ENCODE measurements at regions not wholly inside any gene's neighbourhood (a gene's known extent, or its start where the extent isn't known, plus 50 kb on each side); places are given as distances from the start of the nearest gene placed in this dataset.
"Not testable (repeated sequence)": the region's sequence is repeated elsewhere in the genome, so short reads cannot be mapped to it uniquely, and the experiment has no call there.

- TF ChIP-seq CTCF (conservative IDR thresholded peaks at IDR 0.05; ENCODE audit: low read depth, low read length): no peak
- DNase-seq (ENCODE audit: low read depth): no peak
- no peak overlapping the region for H3K4me3 ChIP-seq (ENCODE audit: low read depth, low read length)
Measured at GRCh38 chr2:186934420-186934819, 85.5 kb upstream of the ZSWIM2 start.

- no peak for TF ChIP-seq CTCF (conservative IDR thresholded peaks at IDR 0.05; ENCODE audit: low read depth, low read length)
- DNase-seq (ENCODE audit: low read depth): no peak
- H3K4me3 ChIP-seq (ENCODE audit: low read depth, low read length): no peak overlapping the region
Measured at GRCh38 chr2:186927867-186928191, 78.9 kb upstream of the ZSWIM2 start.

- no peak for DNase-seq (ENCODE audit: low read depth)
- H3K4me3 ChIP-seq (ENCODE audit: low read depth, low read length): no peak overlapping the region
- no peak for TF ChIP-seq CTCF (conservative IDR thresholded peaks at IDR 0.05; ENCODE audit: low read depth, low read length)
Measured at GRCh38 chr2:186927185-186927866, 78.4 kb upstream of the ZSWIM2 start.

DNA sequence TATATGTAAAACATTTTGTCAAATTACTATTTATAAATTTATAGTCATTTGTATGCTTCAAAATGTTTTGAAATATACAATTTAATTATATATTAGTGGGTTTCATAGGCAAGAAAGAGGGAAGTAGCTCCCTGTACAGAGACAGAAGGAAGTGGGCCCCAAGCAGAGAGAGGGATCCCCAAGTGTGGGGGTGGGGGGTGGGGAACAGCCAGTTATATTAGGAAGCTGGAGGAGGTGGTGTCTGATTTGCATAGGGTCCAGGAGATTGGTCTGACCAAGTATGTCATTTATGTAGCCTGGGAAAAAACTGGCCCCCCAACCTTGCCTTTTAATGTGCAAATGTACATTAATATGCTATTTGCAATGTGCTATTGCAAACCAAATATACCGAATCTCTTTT, 76.5 kb upstream of the ZSWIM2 start:
- DNase-seq (ENCODE audit: low read depth): no peak
- H3K4me3 ChIP-seq (ENCODE audit: low read depth, low read length): no peak overlapping the region
- TF ChIP-seq CTCF (conservative IDR thresholded peaks at IDR 0.05; ENCODE audit: low read depth, low read length): no peak

DNA sequence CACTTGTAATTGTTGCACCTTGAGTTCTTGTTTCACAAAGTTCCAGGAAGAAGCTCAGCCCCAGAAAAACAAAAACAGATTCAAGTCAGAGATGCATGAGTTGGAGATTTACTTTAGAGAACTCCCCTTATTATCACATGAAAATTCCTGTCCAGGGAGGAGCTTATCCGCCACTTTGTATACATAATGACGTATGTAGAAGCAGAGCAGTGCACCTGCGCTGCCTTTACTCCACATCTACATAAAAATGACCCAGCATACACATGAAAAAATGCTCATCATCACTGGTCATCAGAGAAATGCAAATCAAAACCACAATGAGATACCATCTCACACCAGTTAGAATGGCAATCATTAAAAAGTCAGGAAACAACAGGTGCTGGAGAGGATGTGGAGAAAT, 73.3 kb upstream of the ZSWIM2 start:
- DNase-seq (ENCODE audit: low read depth); H3K4me3 ChIP-seq (ENCODE audit: low read depth, low read length): not testable (repeated sequence)

- no peak overlapping the region for H3K4me3 ChIP-seq (ENCODE audit: low read depth, low read length)
- peak; percentile 16 for DNase-seq (ENCODE audit: low read depth)
- TF ChIP-seq CTCF (conservative IDR thresholded peaks at IDR 0.05; ENCODE audit: low read depth, low read length): no peak
Measured at GRCh38 chr2:186919296-186919695, 70.3 kb upstream of the ZSWIM2 start.

GRCh38 chr2:186918495-186918894, 69.5 kb upstream of the ZSWIM2 start:
- TF ChIP-seq CTCF (conservative IDR thresholded peaks at IDR 0.05; ENCODE audit: low read depth, low read length): no peak
- DNase-seq (ENCODE audit: low read depth): no peak
- no peak overlapping the region for H3K4me3 ChIP-seq (ENCODE audit: low read depth, low read length)

Measured in epithelial cell of proximal tubule (primary cell).